HCT116 (cell line): ENCODE measurements at regions not wholly inside any gene's neighbourhood (a gene's known extent, or its start where the extent isn't known, plus 50 kb on each side); places are given as distances from the start of the nearest gene placed in this dataset.

Experiments used
- ATAC-seq: fragments of 200-7000 bp; cut with Tn5 transposase; 2 replicates; pipeline ENCODE4 v1.9.1; 2020; ENCODE audit warnings: mild to moderate bottlenecking, moderate library complexity
- BruUV-seq: library from RNA; stranded (reverse); fragments of 400-500 nt; replicated peaks from 2 replicates; lab custom pipeline; 2021; lab: Mats Ljungman, UMichigan
- CTCF ChIA-PET: fragments of 300-600 bp; sonication (Branson Sonifier 250); formaldehyde crosslinking; loops from one replicate; lab custom pipeline; 2021; ENCODE audit warnings: antibody characterized with exemption; lab: Charles Lee
- POLR2A ChIA-PET: fragments of 300-600, 350-600 bp; sonication (Branson Sonifier 250); formaldehyde crosslinking; loops from one replicate; lab custom pipeline; 2021; ENCODE audit warnings: antibody characterized with exemption; lab: Charles Lee
- RAD21 ChIA-PET, 2 experiments: fragments of 300-600 bp; sonication (Branson Sonifier 250); formaldehyde crosslinking; loops; one replicate each; lab custom pipeline; 2023; ENCODE audit warnings: low total read pairs in 2 of 2; ENCODE audit not compliant: uncharacterized antibody in 2 of 2, unreplicated experiment in 2 of 2, low non-redundant PET in 1 of 2; lab: Charles Lee
- DNase-seq: peaks from one replicate; pipeline ENCODE4 v3.0.0-alpha.2; 2010; ENCODE audit warnings: low read depth, low spot score
- H2AFZ ChIP-seq: fragments of 200-600 bp; shearing (Covaris generic), sonication (generic); 2 replicates; pipeline ENCODE4 v1.6.1; 2017; ENCODE audit warnings: low read depth, mixed run types, mixed read lengths, antibody characterized with exemption, low read length; ENCODE audit not compliant: poor library complexity, severe bottlenecking
- H3K27ac ChIP-seq: 2 replicates; pipeline ENCODE4 v1.5.1; 2012; ENCODE audit warnings: low read depth, low read length
- H3K27me3 ChIP-seq: fragments of 200-600 bp; sonication (generic); 2 replicates; pipeline ENCODE4 v1.6.1; 2016; ENCODE audit warnings: mixed run types, low read length, mixed read lengths; ENCODE audit not compliant: insufficient read depth
- H3K36me3 ChIP-seq, 2 experiments: fragments of 200-500 bp in 1 of 2; fragments of 200-600 bp in 1 of 2; sonication (Bioruptor generic) in 1 of 2; sonication (generic) in 1 of 2; 2 replicates each; pipeline versions ENCODE4 v1.5.1 to v1.6.1; 2014 to 2016; ENCODE audit warnings: low read length in 2 of 2, inconsistent platforms in 1 of 2, mixed read lengths in 1 of 2, mixed run types in 1 of 2; ENCODE audit not compliant: insufficient read depth in 2 of 2, control insufficient read depth in 1 of 2
- H3K4me1 ChIP-seq, 2 experiments: fragments of 200-600 bp in 1 of 2; sonication (generic) in 1 of 2; 2 replicates each; pipeline versions ENCODE4 v1.5.1 to v1.6.1; 2012 to 2017; ENCODE audit warnings: low read length in 2 of 2, inconsistent platforms in 1 of 2, mild to moderate bottlenecking in 1 of 2, mixed read lengths in 1 of 2, mixed run types in 1 of 2, moderate library complexity in 1 of 2; ENCODE audit not compliant: insufficient read depth in 2 of 2, control insufficient read depth in 1 of 2
- H3K4me2 ChIP-seq: fragments of 200-600 bp; sonication (generic); 2 replicates; pipeline ENCODE4 v1.6.1; 2017; ENCODE audit warnings: mixed run types, low read length, mixed read lengths
- H3K4me3 ChIP-seq, 2 experiments: fragments of 200-600 bp in 1 of 2; sonication (generic) in 1 of 2; replicated peaks in 1 of 2; 2 replicates each; pipeline ENCODE4 v1.5.1; 2011 to 2016; ENCODE audit warnings: low read length in 2 of 2, control low read depth in 1 of 2, low read depth in 1 of 2, mild to moderate bottlenecking in 1 of 2, mixed read lengths in 1 of 2, mixed run types in 1 of 2
- H3K79me2 ChIP-seq: fragments of 200-600 bp; sonication (generic); 2 replicates; pipeline ENCODE4 v1.6.1; 2017; ENCODE audit warnings: mild to moderate bottlenecking, mixed run types, low read length, moderate library complexity, mixed read lengths; ENCODE audit not compliant: insufficient read depth
- H3K9ac ChIP-seq: fragments of 200-600 bp; sonication (generic); 2 replicates; pipeline ENCODE4 v1.6.1; 2016; ENCODE audit warnings: low read length, mixed read lengths
- H3K9me2 ChIP-seq: fragments of 200-600 bp; sonication (generic), shearing (Covaris generic); 2 replicates; pipeline ENCODE4 v1.6.1; 2017; ENCODE audit warnings: mixed run types, mild to moderate bottlenecking, moderate library complexity; ENCODE audit not compliant: insufficient read depth
- H3K9me3 ChIP-seq, 2 experiments: fragments of 200-500 bp in 1 of 2; fragments of 200-600 bp in 1 of 2; sonication (Bioruptor generic) in 1 of 2; sonication (generic) in 1 of 2; 2 replicates each; pipeline ENCODE4 v1.6.1; 2014 to 2017; ENCODE audit warnings: low read length in 2 of 2, mixed read lengths in 2 of 2, inconsistent platforms in 1 of 2, low read depth in 1 of 2, mild to moderate bottlenecking in 1 of 2, mixed run types in 1 of 2, moderate library complexity in 1 of 2; ENCODE audit not compliant: control insufficient read depth in 1 of 2, insufficient read depth in 1 of 2
- H4K20me1 ChIP-seq: fragments of 200-600 bp; sonication (generic), shearing (Covaris generic); 2 replicates; pipeline ENCODE4 v1.6.1; 2017; ENCODE audit warnings: mixed run types, mild to moderate bottlenecking, moderate library complexity; ENCODE audit not compliant: insufficient read depth
- CEBPB ChIP-seq: IDR thresholded peaks from 2 replicates; pipeline ENCODE4 v1.6.1; 2012; ENCODE audit warnings: low read depth
- EGR1 ChIP-seq: IDR thresholded peaks from 2 replicates; pipeline ENCODE4 v1.6.1; 2012; ENCODE audit warnings: low read depth
- ELF1 ChIP-seq: IDR thresholded peaks from 2 replicates; pipeline ENCODE4 v1.6.1; 2012; ENCODE audit warnings: low read depth, borderline replicate concordance
- EZH2 ChIP-seq: fragments of 200-600 bp; sonication (generic); IDR thresholded peaks from 2 replicates; pipeline ENCODE4 v1.6.1; 2017; ENCODE audit warnings: antibody characterized with exemption, mixed run types
- EZH2phosphoT487 ChIP-seq: fragments of 200-600 bp; IDR thresholded peaks from 2 replicates; pipeline ENCODE4 v1.6.1; 2018; ENCODE audit warnings: antibody characterized with exemption, borderline replicate concordance
- FOSL1 ChIP-seq: IDR thresholded peaks from 2 replicates; pipeline ENCODE4 v1.6.1; 2012; ENCODE audit warnings: low read depth
- JUND ChIP-seq: IDR thresholded peaks from 2 replicates; pipeline ENCODE4 v1.6.1; 2012
- POLR2AphosphoS5 ChIP-seq: IDR thresholded peaks from 2 replicates; pipeline ENCODE4 v1.6.1; 2011; ENCODE audit warnings: mild to moderate bottlenecking, low read depth, low read length, moderate library complexity
- RAD21 ChIP-seq: IDR thresholded peaks from 2 replicates; pipeline ENCODE4 v1.6.1; 2012; ENCODE audit warnings: low read depth, mild to moderate bottlenecking
- SIN3A ChIP-seq: IDR thresholded peaks from 2 replicates; pipeline ENCODE4 v1.6.1; 2012; ENCODE audit warnings: low read depth
- SP1 ChIP-seq: IDR thresholded peaks from 2 replicates; pipeline ENCODE4 v1.6.1; 2012; ENCODE audit warnings: low read depth
- SRF ChIP-seq: IDR thresholded peaks from 2 replicates; pipeline ENCODE4 v1.6.1; 2012; ENCODE audit warnings: low read depth
- TCF7L2 ChIP-seq: IDR thresholded peaks from 2 replicates; pipeline ENCODE4 v1.7.0; 2011; ENCODE audit warnings: borderline replicate concordance, inconsistent platforms; ENCODE audit not compliant: insufficient read depth, insufficient read length; ENCODE audit errors: extremely low read depth
- YY1 ChIP-seq: IDR thresholded peaks from 2 replicates; pipeline ENCODE4 v1.6.1; 2011; ENCODE audit warnings: low read length, low read depth, moderate library complexity, mild to moderate bottlenecking; ENCODE audit not compliant: insufficient replicate concordance; ENCODE audit errors: extremely low read depth
- ZFX ChIP-seq: fragments of 450-650 bp; IDR thresholded peaks from 2 replicates; pipeline ENCODE4 v1.6.1; 2017
- ZNF274 ChIP-seq: fragments of 200-500 bp; sonication (Bioruptor generic); IDR thresholded peaks from 2 replicates; pipeline ENCODE4 v1.6.1; 2014; ENCODE audit warnings: mild to moderate bottlenecking, low read depth, low read length, inconsistent platforms
- intact Hi-C: fragments of 100-400 bp; cut with micrococcal nuclease; formaldehyde crosslinking; loops from 2 replicates; pipeline ENCODE4 v1.10.0; 2022
- TF ChIP-seq, protein P1 (sequence below): IDR thresholded peaks from 2 replicates; pipeline ENCODE4 v1.6.1; 2012; ENCODE audit warnings: low read depth
- TF ChIP-seq, protein P2 (sequence below): IDR thresholded peaks from 2 replicates; pipeline ENCODE4 v1.6.1; 2012

DNA sequence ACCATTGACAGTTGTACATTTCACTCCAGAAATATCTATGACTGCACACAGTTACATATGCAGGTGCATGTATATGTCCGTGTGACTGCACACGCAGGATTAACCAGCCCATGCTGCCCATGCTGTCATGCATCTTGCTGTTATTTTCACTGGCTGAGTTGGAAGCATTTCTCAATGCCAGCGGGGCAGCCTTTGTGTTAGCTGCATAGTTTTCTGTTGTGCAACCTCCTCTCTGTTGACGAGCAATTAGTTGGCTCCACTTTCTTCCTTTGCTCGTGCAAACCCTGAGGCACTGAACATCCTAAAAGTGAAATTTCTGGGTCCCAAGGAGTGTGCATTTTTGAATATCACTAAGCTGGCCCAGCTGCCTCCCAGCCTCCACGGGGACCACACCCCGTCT lies 133.4 kb upstream of the GLI2 start:
- Histone ChIP-seq H3K9ac (no peak overlapping the region), H3K27me3 (no peaks in the 10 kb centered on the region), H3K9me3 (no peaks in the 10 kb centered on the region), H2AFZ (no peak overlapping the region), H3K4me3 (no peak overlapping the region), H3K9me2 (no peaks in the 10 kb centered on the region), H3K4me2 (no peak overlapping the region), H3K36me3 (no peaks in the 10 kb centered on the region), H3K27ac (no peak overlapping the region), H3K79me2 (no peaks in the 10 kb centered on the region), H4K20me1 (no peaks in the 10 kb centered on the region), H3K4me1 (peaks cover 0 to 6% of the 10 kb centered on the region in 2 experiments; a peak in 1 of 4 replicates)
- ATAC-seq (no peak), DNase-seq (no peak)
- no TSS peak for BruUV-seq
- TF ChIP-seq YY1: no peak
- no peak for TF ChIP-seq POLR2AphosphoS5
- TF ChIP-seq ELF1: no peak
- TF ChIP-seq JUND: no peak
- no peak for TF ChIP-seq EGR1
- no peak for TF ChIP-seq CEBPB
- TF ChIP-seq SIN3A: no peak
- TF ChIP-seq EZH2phosphoT487: no peak
- TF ChIP-seq FOSL1: no peak
- TF ChIP-seq ZNF274: no peak
- TF ChIP-seq TCF7L2: no peak
- POLR2A ChIA-PET: no interaction called here
- RAD21 ChIA-PET: no interaction called here
- CTCF ChIA-PET: no interaction called here
- intact Hi-C loops: no loop called here

DNA sequence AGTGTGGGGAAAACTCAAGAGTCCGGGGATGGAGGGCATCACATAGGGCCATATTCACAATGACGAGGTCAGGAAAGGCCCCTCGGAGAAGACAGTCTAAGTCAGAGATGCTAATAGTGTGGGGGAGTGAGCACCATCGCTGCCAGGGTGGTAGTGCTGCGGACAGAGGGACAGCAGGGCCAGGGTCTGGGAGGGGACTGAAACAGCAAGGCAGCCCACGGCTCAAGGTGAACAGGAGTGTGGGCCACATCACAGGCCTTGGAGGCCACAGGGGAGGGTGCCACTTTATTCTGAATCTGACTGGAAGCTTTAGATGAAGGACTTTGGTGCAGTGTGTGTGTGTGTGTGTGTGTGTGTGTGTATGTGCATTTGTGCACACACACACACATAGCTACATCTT lies 130.9 kb upstream of the GLI2 start:
- peaks cover 0 to 3% of the 10 kb centered on the region in 2 experiments; a peak in 1 of 4 replicates for H3K4me1 ChIP-seq
- POLR2A ChIA-PET: no interaction called here
- H3K27ac ChIP-seq: no peak overlapping the region
- no peaks in the 10 kb centered on the region for H3K36me3 ChIP-seq
- no peak overlapping the region for H3K4me2 ChIP-seq
- no TSS peak for BruUV-seq
- no peak overlapping the region for H2AFZ ChIP-seq
- no peaks in the 10 kb centered on the region for H3K27me3 ChIP-seq
- no peaks in the 10 kb centered on the region for H3K79me2 ChIP-seq
- H3K9ac ChIP-seq: no peak overlapping the region
- ATAC-seq: no peak
- no peak overlapping the region for H3K4me3 ChIP-seq
- intact Hi-C loops: no loop called here
- H4K20me1 ChIP-seq: no peaks in the 10 kb centered on the region
- CTCF ChIA-PET: no interaction called here
- TF ChIP-seq YY1 (no peak), EGR1 (no peak), JUND (no peak), EZH2 (no peak), EZH2phosphoT487 (no peak), ELF1 (no peak), RAD21 (no peak), CEBPB (no peak), SP1 (no peak), ZFX (no peak), TCF7L2 (no peak), SRF (no peak)
- TF ChIP-seq, protein P1, sequence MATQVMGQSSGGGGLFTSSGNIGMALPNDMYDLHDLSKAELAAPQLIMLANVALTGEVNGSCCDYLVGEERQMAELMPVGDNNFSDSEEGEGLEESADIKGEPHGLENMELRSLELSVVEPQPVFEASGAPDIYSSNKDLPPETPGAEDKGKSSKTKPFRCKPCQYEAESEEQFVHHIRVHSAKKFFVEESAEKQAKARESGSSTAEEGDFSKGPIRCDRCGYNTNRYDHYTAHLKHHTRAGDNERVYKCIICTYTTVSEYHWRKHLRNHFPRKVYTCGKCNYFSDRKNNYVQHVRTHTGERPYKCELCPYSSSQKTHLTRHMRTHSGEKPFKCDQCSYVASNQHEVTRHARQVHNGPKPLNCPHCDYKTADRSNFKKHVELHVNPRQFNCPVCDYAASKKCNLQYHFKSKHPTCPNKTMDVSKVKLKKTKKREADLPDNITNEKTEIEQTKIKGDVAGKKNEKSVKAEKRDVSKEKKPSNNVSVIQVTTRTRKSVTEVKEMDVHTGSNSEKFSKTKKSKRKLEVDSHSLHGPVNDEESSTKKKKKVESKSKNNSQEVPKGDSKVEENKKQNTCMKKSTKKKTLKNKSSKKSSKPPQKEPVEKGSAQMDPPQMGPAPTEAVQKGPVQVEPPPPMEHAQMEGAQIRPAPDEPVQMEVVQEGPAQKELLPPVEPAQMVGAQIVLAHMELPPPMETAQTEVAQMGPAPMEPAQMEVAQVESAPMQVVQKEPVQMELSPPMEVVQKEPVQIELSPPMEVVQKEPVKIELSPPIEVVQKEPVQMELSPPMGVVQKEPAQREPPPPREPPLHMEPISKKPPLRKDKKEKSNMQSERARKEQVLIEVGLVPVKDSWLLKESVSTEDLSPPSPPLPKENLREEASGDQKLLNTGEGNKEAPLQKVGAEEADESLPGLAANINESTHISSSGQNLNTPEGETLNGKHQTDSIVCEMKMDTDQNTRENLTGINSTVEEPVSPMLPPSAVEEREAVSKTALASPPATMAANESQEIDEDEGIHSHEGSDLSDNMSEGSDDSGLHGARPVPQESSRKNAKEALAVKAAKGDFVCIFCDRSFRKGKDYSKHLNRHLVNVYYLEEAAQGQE: no peak
- TF ChIP-seq, protein P2, sequence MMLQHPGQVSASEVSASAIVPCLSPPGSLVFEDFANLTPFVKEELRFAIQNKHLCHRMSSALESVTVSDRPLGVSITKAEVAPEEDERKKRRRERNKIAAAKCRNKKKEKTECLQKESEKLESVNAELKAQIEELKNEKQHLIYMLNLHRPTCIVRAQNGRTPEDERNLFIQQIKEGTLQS: no peak
- RAD21 ChIA-PET: no interaction called here
- DNase-seq: no peak
- H3K9me3 ChIP-seq: no peaks in the 10 kb centered on the region
- H3K9me2 ChIP-seq: no peaks in the 10 kb centered on the region
